ENCODE measurements at regions not wholly inside any gene's neighbourhood (a gene's known extent, or its start where the extent isn't known, plus 50 kb on each side); places are given as distances from the start of the nearest gene placed in this dataset.

DNA sequence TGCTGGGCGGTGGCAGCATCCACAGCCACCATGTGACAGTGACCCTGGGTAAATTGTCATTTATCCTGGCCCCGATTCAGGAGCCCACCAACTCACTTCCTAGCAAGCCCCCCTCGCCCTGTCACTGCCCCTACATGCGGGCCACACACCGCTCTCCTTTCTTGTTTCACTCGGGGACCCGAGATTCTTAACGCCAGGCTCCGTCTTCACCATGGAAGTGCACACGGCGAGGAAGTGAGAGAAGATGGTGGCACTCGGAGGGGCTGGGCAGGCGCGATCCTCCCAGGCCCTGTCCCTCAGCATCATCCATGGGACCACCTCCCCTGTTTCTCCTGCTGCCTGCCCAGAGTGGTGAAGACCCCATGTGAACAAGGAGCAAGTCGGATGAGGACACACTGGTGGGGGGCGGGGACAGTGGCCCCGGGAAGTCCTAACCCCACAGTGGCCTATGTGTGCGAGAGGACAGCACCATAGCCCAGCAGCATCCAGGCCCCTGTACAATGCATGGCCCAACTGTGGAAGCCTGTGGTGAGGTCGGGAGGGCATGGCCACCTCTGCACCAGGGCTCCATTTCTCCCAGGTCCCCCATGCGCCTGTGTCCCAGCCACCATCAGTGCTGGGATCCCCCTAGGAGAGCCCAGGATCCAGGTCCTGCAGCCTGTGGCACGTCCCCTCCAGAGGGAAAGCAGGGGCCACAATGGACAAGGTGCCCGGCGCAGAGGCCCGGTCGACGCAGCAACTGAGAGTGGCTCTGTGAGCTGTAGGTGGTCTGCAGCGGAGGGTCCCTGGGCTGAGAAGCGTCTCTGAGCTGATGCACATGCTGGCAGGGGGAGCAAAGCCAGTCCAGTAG lies 262.8 kb downstream of the BRD1 start:
- no peaks in the 10 kb centered on the region for H3K27me3 ChIP-seq
- 86 to 90% (median 87%) methylated on average over 21 to 28 of the region's 28 CpGs for WGBS, 4 donors
- H3K4me3 ChIP-seq, result no peak overlapping the region
- TF ChIP-seq POLR2A (IDR thresholded peaks at IDR 0.05), result no peak
- TF ChIP-seq, protein P1, sequence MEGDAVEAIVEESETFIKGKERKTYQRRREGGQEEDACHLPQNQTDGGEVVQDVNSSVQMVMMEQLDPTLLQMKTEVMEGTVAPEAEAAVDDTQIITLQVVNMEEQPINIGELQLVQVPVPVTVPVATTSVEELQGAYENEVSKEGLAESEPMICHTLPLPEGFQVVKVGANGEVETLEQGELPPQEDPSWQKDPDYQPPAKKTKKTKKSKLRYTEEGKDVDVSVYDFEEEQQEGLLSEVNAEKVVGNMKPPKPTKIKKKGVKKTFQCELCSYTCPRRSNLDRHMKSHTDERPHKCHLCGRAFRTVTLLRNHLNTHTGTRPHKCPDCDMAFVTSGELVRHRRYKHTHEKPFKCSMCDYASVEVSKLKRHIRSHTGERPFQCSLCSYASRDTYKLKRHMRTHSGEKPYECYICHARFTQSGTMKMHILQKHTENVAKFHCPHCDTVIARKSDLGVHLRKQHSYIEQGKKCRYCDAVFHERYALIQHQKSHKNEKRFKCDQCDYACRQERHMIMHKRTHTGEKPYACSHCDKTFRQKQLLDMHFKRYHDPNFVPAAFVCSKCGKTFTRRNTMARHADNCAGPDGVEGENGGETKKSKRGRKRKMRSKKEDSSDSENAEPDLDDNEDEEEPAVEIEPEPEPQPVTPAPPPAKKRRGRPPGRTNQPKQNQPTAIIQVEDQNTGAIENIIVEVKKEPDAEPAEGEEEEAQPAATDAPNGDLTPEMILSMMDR (IDR thresholded peaks at IDR 0.05), result no peak
- peak in 2 of 7 donors; percentile 7 for DNase-seq
- no peaks in the 10 kb centered on the region for H3K4me1 ChIP-seq (replicated peaks in 1 of 2)
- no peaks in the 10 kb centered on the region for H3K9me3 ChIP-seq (replicated peaks in 1 of 3)
- H3K36me3 ChIP-seq (replicated peaks in 1 of 2), result no peaks in the 10 kb centered on the region
- no peak overlapping the region for H3K27ac ChIP-seq
- intact Hi-C loops (cut with DNase I), result no loop called here

DNA sequence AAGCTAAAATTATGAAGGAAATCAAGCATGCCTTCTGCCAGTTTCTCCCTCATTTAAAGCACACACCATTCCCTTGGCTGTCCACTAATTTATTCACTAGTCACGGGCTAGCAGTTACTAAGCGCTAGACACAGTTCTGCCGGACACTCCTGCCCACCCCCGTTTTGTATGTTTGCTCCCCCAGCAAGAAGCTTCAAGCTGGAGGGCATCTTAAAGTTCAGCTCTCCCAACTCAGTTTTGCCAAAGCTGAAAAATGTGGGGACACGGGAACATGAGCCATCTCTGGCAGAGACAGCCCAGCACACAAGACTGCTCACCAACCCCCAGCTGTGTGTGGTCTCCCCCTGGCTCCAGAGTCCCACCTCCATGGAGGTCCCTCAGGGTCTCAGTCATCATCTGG lies 263.6 kb downstream of the BRD1 start:
- H3K27me3 ChIP-seq, result no peaks in the 10 kb centered on the region
- intact Hi-C loops (cut with DNase I), result no loop called here
- DNase-seq, result peak in 1 of 7 donors; percentile 4
- no peaks in the 10 kb centered on the region for H3K9me3 ChIP-seq (replicated peaks in 1 of 3)
- no peak for TF ChIP-seq POLR2A (IDR thresholded peaks at IDR 0.05)
- TF ChIP-seq, protein P1 (IDR thresholded peaks at IDR 0.05), result no peak
- H3K36me3 ChIP-seq (replicated peaks in 1 of 2), result no peaks in the 10 kb centered on the region
- no peak overlapping the region for H3K27ac ChIP-seq
- no peaks in the 10 kb centered on the region for H3K4me1 ChIP-seq (replicated peaks in 1 of 2)
- 70 to 82% (median 77%) methylated on average over 5 of the region's 5 CpGs for WGBS, 4 donors
- H3K4me3 ChIP-seq, result no peak overlapping the region

DNA sequence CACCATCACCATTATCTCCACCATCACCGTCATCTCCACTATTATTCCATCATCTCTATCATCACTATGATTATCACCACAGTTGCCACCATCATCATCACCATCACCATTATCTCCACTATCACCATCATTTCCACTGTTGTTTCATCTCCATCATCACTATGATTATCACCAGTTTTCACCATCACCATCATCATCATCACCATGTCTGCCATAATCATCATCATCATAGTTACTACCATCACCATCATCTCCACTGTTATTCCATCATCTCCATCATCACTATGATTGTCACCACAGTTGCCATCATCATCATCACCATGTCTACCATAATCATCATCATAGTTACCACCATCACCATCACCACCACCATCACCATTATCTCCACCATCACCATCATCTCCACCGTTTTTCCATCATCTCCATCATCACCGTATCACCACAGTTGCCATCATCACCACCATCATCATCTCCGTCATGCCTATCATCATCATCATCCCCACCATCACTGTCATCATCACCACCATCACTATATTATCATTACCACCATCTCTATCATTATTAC lies 264.9 kb downstream of the BRD1 start:
- Histone ChIP-seq H3K9me3 (replicated peaks in 1 of 3) (no peaks in the 10 kb centered on the region), H3K4me3 (no peak overlapping the region), H3K27ac (no peak overlapping the region), H3K27me3 (no peaks in the 10 kb centered on the region), H3K4me1 (replicated peaks in 1 of 2) (no peaks in the 10 kb centered on the region), H3K36me3 (replicated peaks in 1 of 2) (no peaks in the 10 kb centered on the region)
- DNase-seq, result no peak
- 74 to 84% (median 81%) methylated on average over 4 of the region's 4 CpGs for WGBS, 4 donors
- TF ChIP-seq, protein P1 (IDR thresholded peaks at IDR 0.05), result no peak
- TF ChIP-seq POLR2A (IDR thresholded peaks at IDR 0.05), result no peak
- intact Hi-C loops (cut with DNase I), result no loop called here

DNA sequence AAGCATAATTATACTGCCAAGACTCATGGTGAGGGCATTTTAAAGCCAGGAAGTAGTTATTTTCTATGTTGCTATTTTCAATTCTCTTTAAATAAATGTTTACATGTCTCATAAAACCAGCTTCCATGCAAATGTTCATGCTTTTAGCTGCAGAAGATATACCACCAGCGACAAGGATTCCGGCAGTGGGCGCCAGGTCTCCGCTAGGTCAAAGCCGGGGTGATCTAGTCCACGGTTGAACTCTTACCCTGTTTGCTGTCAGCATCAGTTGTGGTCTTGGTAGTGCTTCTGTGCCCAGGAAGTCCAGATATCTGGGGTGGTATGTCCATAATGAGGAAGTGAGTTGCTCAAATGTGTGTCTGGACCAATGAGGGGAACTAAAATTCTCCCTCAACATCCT lies 265.7 kb downstream of the BRD1 start:
- H3K9me3 ChIP-seq (replicated peaks in 1 of 3), result no peaks in the 10 kb centered on the region
- intact Hi-C loops (cut with DNase I), result no loop called here
- H3K4me1 ChIP-seq (replicated peaks in 1 of 2), result no peaks in the 10 kb centered on the region
- no peaks in the 10 kb centered on the region for H3K27me3 ChIP-seq
- 82 to 93% (median 90%) methylated on average over 6 of the region's 6 CpGs for WGBS, 4 donors
- no peaks in the 10 kb centered on the region for H3K36me3 ChIP-seq (replicated peaks in 1 of 2)
- H3K27ac ChIP-seq, result no peak overlapping the region
- no peak overlapping the region for H3K4me3 ChIP-seq
- no peak for TF ChIP-seq POLR2A (IDR thresholded peaks at IDR 0.05)
- TF ChIP-seq, protein P1 (IDR thresholded peaks at IDR 0.05), result no peak
- DNase-seq, result no peak

Data from adrenal gland (tissue), 9 donors.